PC-3 (cell line): ENCODE measurements at regions not wholly inside any gene's neighbourhood (a gene's known extent, or its start where the extent isn't known, plus 50 kb on each side); places are given as distances from the start of the nearest gene placed in this dataset.
A peak's percentile ranks its signal among the peaks of the same experiment; 100 is the strongest.

Experiments used
- ATAC-seq: fragments of 200-7000 bp; cut with Tn5 transposase; 2 replicates; pipeline ENCODE4 v1.9.1; 2020; ENCODE audit warnings: mild to moderate bottlenecking, moderate library complexity
- BruUV-seq: library from RNA; stranded (reverse); fragments of 400-500 nt; replicated peaks from 2 replicates; lab custom pipeline; 2021; lab: Mats Ljungman, UMichigan
- CTCF ChIA-PET: fragments of 300-600 bp; sonication (Branson Sonifier 250); formaldehyde crosslinking; loops from one replicate; lab custom pipeline; 2022; ENCODE audit warnings: antibody characterized with exemption; lab: Charles Lee
- POLR2A ChIA-PET: fragments of 300-600 bp; sonication (Branson Sonifier 250); formaldehyde crosslinking; loops from one replicate; lab custom pipeline; 2022; ENCODE audit warnings: antibody characterized with exemption; ENCODE audit not compliant: unreplicated experiment; lab: Charles Lee
- DNase-seq: peaks from one replicate; pipeline ENCODE4 v3.0.0-alpha.2; 2015
- H2AFZ ChIP-seq: fragments of 300-600 bp; sonication (generic); 2 replicates; pipeline ENCODE4 v1.6.0; 2016; ENCODE audit warnings: antibody characterized with exemption, low read length
- H3F3A ChIP-seq: fragments of 300-600 bp; sonication (generic); one replicate; pipeline ENCODE4 v1.6.0; 2017; ENCODE audit warnings: antibody characterized with exemption, low read length, control low read depth, mild to moderate bottlenecking; ENCODE audit not compliant: unreplicated experiment
- H3K27ac ChIP-seq: fragments of 300-600 bp; sonication (generic); 2 replicates; pipeline ENCODE4 v1.5.1; 2016; ENCODE audit warnings: mild to moderate bottlenecking, low read length
- H3K27me3 ChIP-seq: fragments of 300-600 bp; sonication (generic); 2 replicates; pipeline ENCODE4 v1.6.1; 2016; ENCODE audit warnings: low read length, mixed read lengths
- H3K36me3 ChIP-seq: fragments of 300-600 bp; sonication (generic); 2 replicates; pipeline ENCODE4 v1.6.1; 2016; ENCODE audit warnings: low read depth, mixed run types, low read length, mixed read lengths
- H3K4me1 ChIP-seq: fragments of 300-600 bp; sonication (generic); 2 replicates; pipeline ENCODE4 v1.5.1; 2016; ENCODE audit warnings: low read length; ENCODE audit not compliant: insufficient read depth
- H3K4me2 ChIP-seq: fragments of 300-600 bp; sonication (generic); 2 replicates; pipeline ENCODE4 v1.6.0; 2016; ENCODE audit warnings: low read length
- H3K4me3 ChIP-seq: fragments of 300-600 bp; sonication (generic); 2 replicates; pipeline ENCODE4 v1.5.1; 2016; ENCODE audit warnings: mild to moderate bottlenecking, low read length, mixed read lengths
- H3K79me2 ChIP-seq: fragments of 300-600 bp; sonication (generic); 2 replicates; pipeline ENCODE4 v1.6.1; 2017; ENCODE audit warnings: low read length, mixed read lengths
- H3K9ac ChIP-seq: fragments of 300-600 bp; sonication (generic); 2 replicates; pipeline ENCODE4 v1.6.0; 2016; ENCODE audit warnings: mild to moderate bottlenecking, low read length
- H3K9me2 ChIP-seq: fragments of 300-600 bp; sonication (generic); replicated peaks from 2 replicates; pipeline ENCODE4 v1.6.1; 2016; ENCODE audit warnings: mixed run types, low read length, mixed read lengths
- H3K9me3 ChIP-seq: fragments of 300-600 bp; sonication (generic); 2 replicates; pipeline ENCODE4 v1.6.1; 2016; ENCODE audit warnings: low read length, mixed read lengths
- H4K20me1 ChIP-seq: fragments of 300-600 bp; sonication (generic); 2 replicates; pipeline ENCODE4 v1.6.1; 2016; ENCODE audit warnings: low read length, mixed read lengths
- EZH2 ChIP-seq: fragments of 300-600 bp; sonication (generic); IDR thresholded peaks from one replicate; pipeline ENCODE4 v1.6.1; 2017; ENCODE audit warnings: antibody characterized with exemption, mild to moderate bottlenecking, low read length; ENCODE audit not compliant: unreplicated experiment
- EZH2phosphoT487 ChIP-seq: fragments of 300-600 bp; sonication (generic); IDR thresholded peaks from 2 replicates; pipeline ENCODE4 v1.6.1; 2018; ENCODE audit warnings: mild to moderate bottlenecking, antibody characterized with exemption, low read length, borderline replicate concordance
- intact Hi-C: fragments of 100-400 bp; cut with micrococcal nuclease; formaldehyde crosslinking; loops from 2 replicates; pipeline ENCODE4 v1.9.0; 2023
- TF ChIP-seq, protein P1 (sequence below): fragments of 300-600 bp; sonication (generic); conservative IDR thresholded peaks from 2 replicates; pipeline ENCODE4 v1.5.1; 2017; ENCODE audit warnings: antibody characterized with exemption, low read depth, mild to moderate bottlenecking, low read length

DNA sequence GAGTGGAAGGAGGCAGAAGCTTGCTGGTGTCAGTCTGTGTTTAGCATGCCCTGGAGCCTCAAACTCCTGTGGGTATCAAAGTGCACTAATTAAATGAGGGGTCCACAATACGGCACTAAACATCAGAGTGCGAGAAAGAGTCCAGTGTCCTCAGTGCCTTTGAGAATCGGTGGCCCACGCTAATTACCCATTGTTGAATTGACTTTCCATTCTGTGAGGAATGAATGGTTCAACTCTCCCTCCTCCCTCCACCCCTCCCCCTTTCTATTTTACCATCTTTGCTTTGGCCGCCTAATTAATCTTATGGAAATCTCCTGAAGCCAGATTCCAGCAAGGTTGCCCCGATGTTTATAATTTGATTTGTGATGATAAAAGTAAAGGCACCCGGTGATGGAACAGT, 217.8 kb downstream of the TFEC start:
- Histone ChIP-seq H3K4me3 (no peak overlapping the region), H3K9me3 (no peaks in the 10 kb centered on the region), H3K27ac (no peak overlapping the region), H3K36me3 (no peaks in the 10 kb centered on the region), H4K20me1 (no peaks in the 10 kb centered on the region), H3F3A (no peaks in the 10 kb centered on the region), H3K79me2 (no peaks in the 10 kb centered on the region), H2AFZ (no peak overlapping the region), H3K9ac (no peak overlapping the region), H3K27me3 (peaks cover 88% of the 10 kb centered on the region), H3K9me2 (no peaks in the 10 kb centered on the region), H3K4me2 (no peak overlapping the region), H3K4me1 (no peaks in the 10 kb centered on the region)
- ATAC-seq (no peak), DNase-seq (no peak)
- ChIA-PET CTCF (no interaction called here), POLR2A (no interaction called here)
- no peak for TF ChIP-seq EZH2phosphoT487
- TF ChIP-seq EZH2, result no peak
- TF ChIP-seq, protein P1, sequence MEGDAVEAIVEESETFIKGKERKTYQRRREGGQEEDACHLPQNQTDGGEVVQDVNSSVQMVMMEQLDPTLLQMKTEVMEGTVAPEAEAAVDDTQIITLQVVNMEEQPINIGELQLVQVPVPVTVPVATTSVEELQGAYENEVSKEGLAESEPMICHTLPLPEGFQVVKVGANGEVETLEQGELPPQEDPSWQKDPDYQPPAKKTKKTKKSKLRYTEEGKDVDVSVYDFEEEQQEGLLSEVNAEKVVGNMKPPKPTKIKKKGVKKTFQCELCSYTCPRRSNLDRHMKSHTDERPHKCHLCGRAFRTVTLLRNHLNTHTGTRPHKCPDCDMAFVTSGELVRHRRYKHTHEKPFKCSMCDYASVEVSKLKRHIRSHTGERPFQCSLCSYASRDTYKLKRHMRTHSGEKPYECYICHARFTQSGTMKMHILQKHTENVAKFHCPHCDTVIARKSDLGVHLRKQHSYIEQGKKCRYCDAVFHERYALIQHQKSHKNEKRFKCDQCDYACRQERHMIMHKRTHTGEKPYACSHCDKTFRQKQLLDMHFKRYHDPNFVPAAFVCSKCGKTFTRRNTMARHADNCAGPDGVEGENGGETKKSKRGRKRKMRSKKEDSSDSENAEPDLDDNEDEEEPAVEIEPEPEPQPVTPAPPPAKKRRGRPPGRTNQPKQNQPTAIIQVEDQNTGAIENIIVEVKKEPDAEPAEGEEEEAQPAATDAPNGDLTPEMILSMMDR, result no peak
- no TSS peak for BruUV-seq
- intact Hi-C loops, result no loop called here

DNA sequence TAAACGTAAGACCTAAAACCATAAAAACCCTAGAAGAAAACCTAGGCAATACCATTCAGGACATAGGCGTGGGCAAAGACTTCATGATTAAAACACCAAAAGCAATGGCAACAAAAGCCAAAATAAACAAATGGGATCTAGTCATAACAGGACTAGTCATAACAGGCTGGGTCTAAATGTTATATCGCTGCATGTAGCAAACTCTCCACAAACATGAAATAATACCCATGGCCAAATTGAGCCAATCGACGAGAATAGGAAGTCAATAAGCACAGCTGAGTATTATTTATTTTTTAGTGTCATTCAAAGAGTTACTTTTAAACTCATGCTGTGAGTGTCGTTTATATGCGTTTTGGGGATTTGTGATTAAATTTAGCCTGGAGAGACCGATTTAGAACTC, 225.1 kb downstream of the TFEC start:
- no peaks in the 10 kb centered on the region for H3K79me2 ChIP-seq
- DNase-seq (peak; percentile 3), ATAC-seq (peak; percentile 45)
- H4K20me1 ChIP-seq, result no peaks in the 10 kb centered on the region
- no peak overlapping the region for H2AFZ ChIP-seq
- no peak overlapping the region for H3K9ac ChIP-seq
- no peaks in the 10 kb centered on the region for H3F3A ChIP-seq
- no peak overlapping the region for H3K4me2 ChIP-seq
- H3K36me3 ChIP-seq, result no peaks in the 10 kb centered on the region
- TF ChIP-seq EZH2 (no peak), EZH2phosphoT487 (no peak)
- TF ChIP-seq, protein P1, result no peak
- ChIA-PET POLR2A (no interaction called here), CTCF (no interaction called here)
- no peak overlapping the region for H3K4me3 ChIP-seq
- H3K9me3 ChIP-seq, result no peaks in the 10 kb centered on the region
- no peaks in the 10 kb centered on the region for H3K4me1 ChIP-seq
- peaks cover 52% of the 10 kb centered on the region for H3K27me3 ChIP-seq
- H3K27ac ChIP-seq, result no peak overlapping the region
- no peaks in the 10 kb centered on the region for H3K9me2 ChIP-seq
- no TSS peak for BruUV-seq
- intact Hi-C loops, result no loop called here

DNA sequence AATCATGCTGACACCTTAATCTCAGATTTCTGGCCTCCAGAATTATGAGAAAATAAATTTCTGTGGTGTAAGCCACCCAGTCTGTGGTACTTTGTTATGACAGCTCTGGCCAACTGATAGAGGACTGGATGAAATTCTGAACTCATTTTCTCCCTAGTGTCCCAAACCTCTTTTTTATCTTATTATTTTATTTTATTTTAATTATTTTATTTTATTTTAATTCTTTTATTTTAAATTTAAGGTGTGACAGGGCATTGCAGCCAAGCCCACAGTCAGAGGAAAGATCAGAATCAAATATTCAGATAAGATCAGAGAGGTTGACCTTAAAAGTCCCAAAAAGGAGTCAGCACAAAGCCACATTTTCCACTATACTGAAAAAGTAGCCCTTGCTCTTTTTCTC, 228.1 kb downstream of the TFEC start:
- BruUV-seq, result no TSS peak
- Histone ChIP-seq H3K27me3 (peaks cover 46% of the 10 kb centered on the region), H3K4me3 (no peak overlapping the region), H3K9me3 (no peaks in the 10 kb centered on the region), H4K20me1 (no peaks in the 10 kb centered on the region), H3F3A (no peaks in the 10 kb centered on the region), H3K27ac (no peak overlapping the region), H3K9me2 (no peaks in the 10 kb centered on the region), H3K36me3 (no peaks in the 10 kb centered on the region), H3K79me2 (no peaks in the 10 kb centered on the region), H3K4me1 (no peaks in the 10 kb centered on the region), H3K4me2 (no peak overlapping the region), H3K9ac (no peak overlapping the region), H2AFZ (no peak overlapping the region)
- ChIA-PET POLR2A (no interaction called here), CTCF (no interaction called here)
- TF ChIP-seq EZH2 (no peak), EZH2phosphoT487 (no peak)
- TF ChIP-seq, protein P1, result no peak
- intact Hi-C loops, result no loop called here
- no peak for ATAC-seq
- no peak for DNase-seq
